SU-DHL-6 (cell line): ENCODE measurements at regions not wholly inside any gene's neighbourhood (a gene's known extent, or its start where the extent isn't known, plus 50 kb on each side); places are given as distances from the start of the nearest gene placed in this dataset.

ENCODE experiments used
- H2AFZ ChIP-seq: fragments of 200-600 bp; sonication (generic); 2 replicates; pipeline ENCODE4 v1.6.1; 2014; ENCODE audit warnings: low read depth, mild to moderate bottlenecking, moderate library complexity, mixed read lengths, antibody characterized with exemption, low read length; ENCODE audit not compliant: severe bottlenecking
- H3F3A ChIP-seq: fragments of 200-600 bp; shearing (Covaris generic); 2 replicates; pipeline ENCODE4 v1.6.0; 2016; ENCODE audit warnings: antibody characterized with exemption, mild to moderate bottlenecking; ENCODE audit not compliant: insufficient read depth
- H3K27ac ChIP-seq: fragments of 200-600 bp; sonication (generic); 2 replicates; pipeline ENCODE4 v1.5.1; 2016; ENCODE audit warnings: low read depth, mild to moderate bottlenecking, low read length, moderate library complexity, mixed read lengths
- H3K27me3 ChIP-seq: fragments of 200-600 bp; sonication (generic), shearing (Covaris generic); 2 replicates; pipeline ENCODE4 v1.6.0; 2014; ENCODE audit warnings: mild to moderate bottlenecking, low read length
- H3K36me3 ChIP-seq: fragments of 200-600 bp; sonication (generic); 2 replicates; pipeline ENCODE4 v1.6.1; 2014; ENCODE audit warnings: mild to moderate bottlenecking, low read length, mixed read lengths
- H3K4me2 ChIP-seq: fragments of 300-600, 200-600 bp; shearing (Covaris generic), sonication (generic); 2 replicates; pipeline ENCODE4 v1.6.0; 2014; ENCODE audit warnings: low read length, low read depth, mild to moderate bottlenecking; ENCODE audit not compliant: poor library complexity, severe bottlenecking
- H3K4me3 ChIP-seq: fragments of 200-600 bp; sonication (generic); 2 replicates; pipeline ENCODE4 v1.5.1; 2014; ENCODE audit warnings: antibody characterized with exemption, low read length, mild to moderate bottlenecking, mixed read lengths; ENCODE audit not compliant: insufficient read depth, poor library complexity, severe bottlenecking
- H3K79me2 ChIP-seq: fragments of 200-600 bp; sonication (generic); 2 replicates; pipeline ENCODE4 v1.6.1; 2014; ENCODE audit warnings: mild to moderate bottlenecking, low read length, moderate library complexity; ENCODE audit not compliant: insufficient read depth
- H3K9ac ChIP-seq: fragments of 200-600 bp; sonication (generic); 2 replicates; pipeline ENCODE4 v1.7.0; 2014; ENCODE audit warnings: mild to moderate bottlenecking, low read length
- H3K9me2 ChIP-seq: fragments of 200-600 bp; sonication (generic); replicated peaks from 2 replicates; pipeline ENCODE4 v1.6.1; 2014; ENCODE audit warnings: low read length; ENCODE audit not compliant: insufficient read depth
- H3K9me3 ChIP-seq: fragments of 200-600 bp; sonication (generic); 2 replicates; pipeline ENCODE4 v1.6.1; 2014; ENCODE audit warnings: low read length, mixed read lengths; ENCODE audit not compliant: insufficient read depth
- H4K20me1 ChIP-seq: fragments of 200-600 bp; sonication (generic); 2 replicates; pipeline ENCODE4 v1.6.1; 2014; ENCODE audit warnings: low read depth, mild to moderate bottlenecking, antibody characterized with exemption, low read length, moderate library complexity, mixed read lengths
- EZH2phosphoT487 ChIP-seq: fragments of 200-600 bp; sonication (generic), shearing (Covaris generic); conservative IDR thresholded peaks from 2 replicates; pipeline ENCODE4 v1.6.1; 2018; ENCODE audit warnings: mild to moderate bottlenecking, antibody characterized with exemption, low read length, moderate library complexity, mixed read lengths
- TF ChIP-seq, protein P1 (sequence below): fragments of 200-600 bp; sonication (generic); IDR thresholded peaks from one replicate; pipeline ENCODE4 v1.5.1; 2017; ENCODE audit warnings: antibody characterized with exemption, mild to moderate bottlenecking, low read length, moderate library complexity; ENCODE audit not compliant: insufficient read depth, poor library complexity, severe bottlenecking

DNA sequence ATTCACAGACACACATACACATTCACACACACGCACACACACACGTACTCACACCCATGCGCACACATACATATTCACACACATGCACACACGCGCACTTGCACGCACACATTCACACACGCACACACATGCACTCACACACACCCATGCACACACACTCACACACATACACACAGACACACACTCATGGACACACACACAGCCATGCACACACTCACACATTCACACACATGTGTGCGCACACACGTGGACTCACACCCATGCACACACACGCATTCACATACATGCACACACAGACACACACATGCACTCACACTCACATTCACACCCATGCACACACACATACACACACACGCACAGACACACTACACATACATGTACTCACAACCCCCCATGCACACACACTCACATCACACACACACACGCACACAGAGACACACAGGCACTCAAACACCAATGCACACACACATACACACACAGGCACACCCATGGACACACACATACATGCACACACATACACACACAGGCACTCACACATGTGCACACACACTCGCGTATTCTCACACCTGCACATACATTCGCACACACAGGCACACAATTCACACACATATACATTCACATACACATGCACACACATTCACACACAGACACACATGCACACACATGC lies 589.1 kb downstream of the PTPRU start:
- no peaks in the 10 kb centered on the region for H3K36me3 ChIP-seq
- no peaks in the 10 kb centered on the region for H4K20me1 ChIP-seq
- H2AFZ ChIP-seq: no peak overlapping the region
- H3K79me2 ChIP-seq: no peaks in the 10 kb centered on the region
- H3K27me3 ChIP-seq: no peaks in the 10 kb centered on the region
- H3K27ac ChIP-seq: no peak overlapping the region
- TF ChIP-seq EZH2phosphoT487: no peak
- TF ChIP-seq, protein P1, sequence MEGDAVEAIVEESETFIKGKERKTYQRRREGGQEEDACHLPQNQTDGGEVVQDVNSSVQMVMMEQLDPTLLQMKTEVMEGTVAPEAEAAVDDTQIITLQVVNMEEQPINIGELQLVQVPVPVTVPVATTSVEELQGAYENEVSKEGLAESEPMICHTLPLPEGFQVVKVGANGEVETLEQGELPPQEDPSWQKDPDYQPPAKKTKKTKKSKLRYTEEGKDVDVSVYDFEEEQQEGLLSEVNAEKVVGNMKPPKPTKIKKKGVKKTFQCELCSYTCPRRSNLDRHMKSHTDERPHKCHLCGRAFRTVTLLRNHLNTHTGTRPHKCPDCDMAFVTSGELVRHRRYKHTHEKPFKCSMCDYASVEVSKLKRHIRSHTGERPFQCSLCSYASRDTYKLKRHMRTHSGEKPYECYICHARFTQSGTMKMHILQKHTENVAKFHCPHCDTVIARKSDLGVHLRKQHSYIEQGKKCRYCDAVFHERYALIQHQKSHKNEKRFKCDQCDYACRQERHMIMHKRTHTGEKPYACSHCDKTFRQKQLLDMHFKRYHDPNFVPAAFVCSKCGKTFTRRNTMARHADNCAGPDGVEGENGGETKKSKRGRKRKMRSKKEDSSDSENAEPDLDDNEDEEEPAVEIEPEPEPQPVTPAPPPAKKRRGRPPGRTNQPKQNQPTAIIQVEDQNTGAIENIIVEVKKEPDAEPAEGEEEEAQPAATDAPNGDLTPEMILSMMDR: no peak
- no peak overlapping the region for H3K4me3 ChIP-seq
- H3K9ac ChIP-seq: no peak overlapping the region
- H3K4me2 ChIP-seq: no peak overlapping the region
- no peaks in the 10 kb centered on the region for H3K9me2 ChIP-seq
- no peaks in the 10 kb centered on the region for H3F3A ChIP-seq
- no peaks in the 10 kb centered on the region for H3K9me3 ChIP-seq

DNA sequence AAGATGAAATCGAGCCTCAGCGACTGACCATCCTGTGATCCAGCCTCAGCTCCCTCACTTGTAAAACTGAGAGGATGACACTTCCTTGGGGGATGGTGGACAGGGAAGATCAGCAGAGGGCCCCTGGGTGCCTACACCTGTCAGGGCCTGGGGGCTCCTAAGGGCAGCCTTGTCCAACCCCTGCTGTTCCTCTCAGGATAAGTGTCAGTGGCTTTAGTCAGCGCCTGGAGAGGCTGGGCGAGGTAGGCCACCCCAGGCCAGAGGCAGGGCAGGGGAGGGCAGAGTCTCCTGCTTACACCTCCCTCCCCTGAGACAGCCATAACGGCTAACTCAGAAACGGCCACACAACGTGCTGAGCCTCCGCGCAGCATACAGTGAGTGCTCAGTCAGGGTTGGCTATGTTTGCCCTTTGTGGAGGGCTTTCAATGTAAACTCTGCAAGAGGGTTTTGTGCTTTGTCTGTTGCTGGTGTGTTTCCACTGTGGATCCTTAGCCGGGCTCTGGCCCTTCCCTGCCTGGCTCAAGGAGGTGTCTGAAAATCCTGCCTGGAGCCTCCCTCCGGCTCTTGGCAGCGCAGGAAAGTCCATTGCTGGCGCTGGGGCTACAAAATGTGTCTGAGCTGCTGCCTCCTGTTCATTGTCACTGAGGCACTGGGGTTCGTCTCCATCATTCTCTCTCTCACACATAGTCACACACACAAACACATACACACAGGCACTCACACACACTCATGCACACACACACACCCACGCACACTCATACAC lies 588.4 kb downstream of the PTPRU start:
- Histone ChIP-seq H3K27me3 (no peaks in the 10 kb centered on the region), H3K27ac (no peak overlapping the region), H3K4me3 (no peak overlapping the region), H3K9me3 (no peaks in the 10 kb centered on the region), H3K4me2 (no peak overlapping the region), H3K79me2 (no peaks in the 10 kb centered on the region), H3K9me2 (no peaks in the 10 kb centered on the region), H2AFZ (no peak overlapping the region), H4K20me1 (no peaks in the 10 kb centered on the region), H3K36me3 (no peaks in the 10 kb centered on the region), H3F3A (no peaks in the 10 kb centered on the region), H3K9ac (no peak overlapping the region)
- TF ChIP-seq, protein P1: no peak
- no peak for TF ChIP-seq EZH2phosphoT487

- H3K9me2 ChIP-seq: no peaks in the 10 kb centered on the region
- H2AFZ ChIP-seq: no peak overlapping the region
- H4K20me1 ChIP-seq: no peaks in the 10 kb centered on the region
- H3K9ac ChIP-seq: no peak overlapping the region
- H3K36me3 ChIP-seq: no peaks in the 10 kb centered on the region
- no peaks in the 10 kb centered on the region for H3K79me2 ChIP-seq
- H3K4me2 ChIP-seq: no peak overlapping the region
- no peaks in the 10 kb centered on the region for H3K27me3 ChIP-seq
- no peaks in the 10 kb centered on the region for H3F3A ChIP-seq
- TF ChIP-seq, protein P1: no peak
- TF ChIP-seq EZH2phosphoT487: no peak
- H3K9me3 ChIP-seq: no peaks in the 10 kb centered on the region
- no peak overlapping the region for H3K4me3 ChIP-seq
- no peak overlapping the region for H3K27ac ChIP-seq
Observed at GRCh38 chr1:29824025-29824424, 587.7 kb downstream of the PTPRU start.
